DND-41 (cell line): ENCODE measurements at regions not wholly inside any gene's neighbourhood (a gene's known extent, or its start where the extent isn't known, plus 50 kb on each side); places are given as distances from the start of the nearest gene placed in this dataset.

ENCODE experiments used
- ATAC-seq: fragments of 200-7000 bp; cut with Tn5 transposase; 3 replicates; pipeline ENCODE4 v1.9.1; 2021; ENCODE audit warnings: low read depth; ENCODE audit not compliant: insufficient read depth
- DNase-seq: peaks from one replicate; pipeline ENCODE4 v3.0.0-alpha.2; 2020
- H2AFZ ChIP-seq: 2 replicates; pipeline ENCODE4 v1.6.0; 2012; ENCODE audit warnings: low read depth, low read length
- H3K27ac ChIP-seq: 2 replicates; pipeline ENCODE4 v1.5.1; 2012; ENCODE audit warnings: low read length, inconsistent platforms
- H3K27me3 ChIP-seq: fragments of 200-600 bp; sonication (generic); 2 replicates; pipeline ENCODE4 v1.6.0; 2012; ENCODE audit warnings: low read length, mild to moderate bottlenecking, inconsistent platforms; ENCODE audit not compliant: insufficient read depth, poor library complexity
- H3K36me3 ChIP-seq: 2 replicates; pipeline ENCODE4 v1.5.1; 2012; ENCODE audit warnings: low read length, inconsistent platforms; ENCODE audit not compliant: insufficient read depth
- H3K4me1 ChIP-seq: 2 replicates; pipeline ENCODE4 v1.5.1; 2012; ENCODE audit warnings: mild to moderate bottlenecking, low read length; ENCODE audit not compliant: insufficient read depth
- H3K4me2 ChIP-seq: 2 replicates; pipeline ENCODE4 v1.6.0; 2012; ENCODE audit warnings: mild to moderate bottlenecking, moderate library complexity, low read length, inconsistent platforms; ENCODE audit not compliant: insufficient read depth
- H3K4me3 ChIP-seq, 2 experiments: fragments of 200-600 bp in 1 of 2; shearing (Covaris generic) in 1 of 2; 2 replicates each; pipeline ENCODE4 v1.5.1; 2012 to 2016; ENCODE audit warnings: inconsistent platforms in 2 of 2, low read length in 2 of 2, mild to moderate bottlenecking in 2 of 2, low read depth in 1 of 2, moderate library complexity in 1 of 2
- H3K79me2 ChIP-seq: 2 replicates; pipeline ENCODE4 v1.6.0; 2012; ENCODE audit warnings: low read length, inconsistent platforms; ENCODE audit not compliant: insufficient read depth
- H3K9ac ChIP-seq: 2 replicates; pipeline ENCODE4 v1.6.0; 2012; ENCODE audit warnings: low read depth, mild to moderate bottlenecking, inconsistent platforms, low read length, moderate library complexity
- H3K9me3 ChIP-seq: 2 replicates; pipeline ENCODE4 v1.5.1; 2012; ENCODE audit warnings: low read length, moderate library complexity, mild to moderate bottlenecking, inconsistent platforms; ENCODE audit not compliant: insufficient read depth, severe bottlenecking
- H4K20me1 ChIP-seq: 2 replicates; pipeline ENCODE4 v1.6.0; 2012; ENCODE audit warnings: low read length; ENCODE audit not compliant: insufficient read depth
- CTCF ChIP-seq: IDR thresholded peaks from 2 replicates; pipeline ENCODE4 v1.5.1; 2012; ENCODE audit warnings: borderline replicate concordance, low read length, moderate library complexity, mild to moderate bottlenecking; ENCODE audit not compliant: poor library complexity, severe bottlenecking; ENCODE audit errors: extremely low read depth
- EZH2 ChIP-seq: IDR thresholded peaks from 3 replicates; pipeline ENCODE4 v1.6.1; 2012; ENCODE audit warnings: borderline replicate concordance, low read depth, mild to moderate bottlenecking, moderate library complexity, low read length, inconsistent platforms; ENCODE audit not compliant: severe bottlenecking

GRCh38 chr22:44650806-44651205 is 51.2 kb upstream of the PRR5 start:
- H3K79me2 ChIP-seq: no peaks in the 10 kb centered on the region
- no peak overlapping the region for H3K27ac ChIP-seq
- DNase-seq (no peak), ATAC-seq (no peak)
- H3K4me2 ChIP-seq: no peak overlapping the region
- H2AFZ ChIP-seq: no peak overlapping the region
- no peaks in the 10 kb centered on the region for H3K4me1 ChIP-seq
- H3K9ac ChIP-seq: no peak overlapping the region
- H3K4me3 ChIP-seq: no peak overlapping the region
- TF ChIP-seq CTCF: no peak
- TF ChIP-seq EZH2: no peak
- no peaks in the 10 kb centered on the region for H4K20me1 ChIP-seq
- H3K9me3 ChIP-seq: no peaks in the 10 kb centered on the region
- no peaks in the 10 kb centered on the region for H3K36me3 ChIP-seq
- no peaks in the 10 kb centered on the region for H3K27me3 ChIP-seq

GRCh38 chr22:44648821-44649565 is 53.0 kb upstream of the PRR5 start:
- Histone ChIP-seq H3K79me2 (no peaks in the 10 kb centered on the region), H3K4me1 (no peaks in the 10 kb centered on the region), H3K9me3 (no peaks in the 10 kb centered on the region), H3K27me3 (no peaks in the 10 kb centered on the region), H3K9ac (no peak overlapping the region), H3K27ac (no peak overlapping the region), H2AFZ (no peak overlapping the region), H3K36me3 (no peaks in the 10 kb centered on the region), H3K4me2 (no peak overlapping the region), H4K20me1 (no peaks in the 10 kb centered on the region), H3K4me3 (no peak overlapping the region)
- DNase-seq (no peak), ATAC-seq (no peak)
- no peak for TF ChIP-seq EZH2
- no peak for TF ChIP-seq CTCF

- H3K4me3 ChIP-seq: no peak overlapping the region
- no peaks in the 10 kb centered on the region for H3K9me3 ChIP-seq
- H3K4me2 ChIP-seq: no peak overlapping the region
- H4K20me1 ChIP-seq: no peaks in the 10 kb centered on the region
- DNase-seq (no peak), ATAC-seq (no peak)
- no peaks in the 10 kb centered on the region for H3K36me3 ChIP-seq
- no peaks in the 10 kb centered on the region for H3K4me1 ChIP-seq
- no peaks in the 10 kb centered on the region for H3K27me3 ChIP-seq
- no peak overlapping the region for H2AFZ ChIP-seq
- H3K79me2 ChIP-seq: no peaks in the 10 kb centered on the region
- no peak overlapping the region for H3K9ac ChIP-seq
- H3K27ac ChIP-seq: no peak overlapping the region
- TF ChIP-seq EZH2 (no peak), CTCF (no peak)
Measured at GRCh38 chr22:44648085-44648820, 53.8 kb upstream of the PRR5 start.

GRCh38 chr22:44647141-44647540 is 54.9 kb upstream of the PRR5 start:
- H3K36me3 ChIP-seq: no peaks in the 10 kb centered on the region
- H3K27me3 ChIP-seq: no peaks in the 10 kb centered on the region
- H3K27ac ChIP-seq: no peak overlapping the region
- TF ChIP-seq CTCF (no peak), EZH2 (no peak)
- DNase-seq (no peak), ATAC-seq (no peak)
- H3K9ac ChIP-seq: no peak overlapping the region
- no peaks in the 10 kb centered on the region for H3K79me2 ChIP-seq
- H2AFZ ChIP-seq: no peak overlapping the region
- H4K20me1 ChIP-seq: no peaks in the 10 kb centered on the region
- no peak overlapping the region for H3K4me2 ChIP-seq
- H3K9me3 ChIP-seq: no peaks in the 10 kb centered on the region
- H3K4me3 ChIP-seq: no peak overlapping the region
- H3K4me1 ChIP-seq: no peaks in the 10 kb centered on the region
